GM23338 (cell line): ENCODE measurements at regions not wholly inside any gene's neighbourhood (a gene's known extent, or its start where the extent isn't known, plus 50 kb on each side); places are given as distances from the start of the nearest gene placed in this dataset.

Source experiments
- ATAC-seq: fragments of 200-7000 bp; cut with Tn5 transposase; 3 replicates; pipeline ENCODE4 v1.9.1; 2020
- DNase-seq: peaks from one replicate; pipeline ENCODE4 v3.0.0-alpha.2; 2015; ENCODE audit warnings: low spot score
- H2AFZ ChIP-seq: fragments of 200-600 bp; sonication (generic); 2 replicates; pipeline ENCODE4 v1.8.0; 2016; ENCODE audit warnings: antibody characterized with exemption, mild to moderate bottlenecking, moderate library complexity
- H3F3A ChIP-seq: fragments of 200-600 bp; sonication (generic); replicated peaks from 2 replicates; pipeline ENCODE4 v1.8.0; 2017; ENCODE audit warnings: antibody characterized with exemption, mixed run types, low read depth
- H3K27ac ChIP-seq: fragments of 200-600 bp; sonication (generic); 2 replicates; pipeline ENCODE4 v1.6.1; 2016; ENCODE audit warnings: low read depth
- H3K27me3 ChIP-seq: fragments of 200-600 bp; sonication (generic); 2 replicates; pipeline ENCODE4 v1.8.0; 2016; ENCODE audit warnings: mild to moderate bottlenecking, mixed run types, moderate library complexity; ENCODE audit not compliant: insufficient read depth
- H3K36me3 ChIP-seq: fragments of 200-600 bp; sonication (generic); 2 replicates; pipeline ENCODE4 v1.8.0; 2016; ENCODE audit warnings: mild to moderate bottlenecking; ENCODE audit not compliant: insufficient read depth
- H3K4me1 ChIP-seq: fragments of 200-600 bp; sonication (generic); 2 replicates; pipeline ENCODE4 v1.8.0; 2016; ENCODE audit warnings: mild to moderate bottlenecking, moderate library complexity; ENCODE audit not compliant: insufficient read depth
- H3K4me2 ChIP-seq: fragments of 200-600 bp; sonication (generic); 2 replicates; pipeline ENCODE4 v1.7.1; 2017; ENCODE audit warnings: mixed run types
- H3K4me3 ChIP-seq: fragments of 200-600 bp; sonication (generic); 2 replicates; pipeline ENCODE4 v1.6.1; 2016; ENCODE audit warnings: mixed run types
- H3K79me2 ChIP-seq: fragments of 200-600 bp; sonication (generic); replicated peaks from 2 replicates; pipeline ENCODE4 v1.8.0; 2017; ENCODE audit warnings: mild to moderate bottlenecking; ENCODE audit not compliant: insufficient read depth
- H3K9me2 ChIP-seq: fragments of 200-600 bp; sonication (generic); 2 replicates; pipeline ENCODE4 v1.8.0; 2017; ENCODE audit not compliant: insufficient read depth
- H4K20me1 ChIP-seq: fragments of 200-600 bp; sonication (generic); replicated peaks from 2 replicates; pipeline ENCODE4 v1.8.0; 2017; ENCODE audit warnings: mild to moderate bottlenecking; ENCODE audit not compliant: insufficient read depth
- H3K27ac Mint-ChIP-seq: 2 replicates; pipeline ENCODE4 v1.8.0; 2020; ENCODE audit warnings: inconsistent platforms, mild to moderate bottlenecking, moderate library complexity, mixed read lengths
- H3K27me3 Mint-ChIP-seq: 3 replicates; pipeline ENCODE4 v1.8.0; 2022; ENCODE audit warnings: low read depth, mild to moderate bottlenecking, moderate library complexity, mixed read lengths, inconsistent platforms; ENCODE audit not compliant: insufficient read depth, poor library complexity
- H3K36me3 Mint-ChIP-seq: 3 replicates; pipeline ENCODE4 v1.8.0; 2021; ENCODE audit warnings: low read depth, mild to moderate bottlenecking, inconsistent platforms, moderate library complexity, mixed read lengths
- H3K4me1 Mint-ChIP-seq: 3 replicates; pipeline ENCODE4 v1.8.0; 2020; ENCODE audit warnings: mild to moderate bottlenecking, inconsistent platforms, mixed read lengths
- H3K4me3 Mint-ChIP-seq: 3 replicates; pipeline ENCODE4 v1.8.0; 2021; ENCODE audit warnings: moderate library complexity, mild to moderate bottlenecking, inconsistent platforms, mixed read lengths
- H3K9me3 Mint-ChIP-seq: 3 replicates; pipeline ENCODE4 v1.8.0; 2020; ENCODE audit warnings: moderate library complexity, mild to moderate bottlenecking, inconsistent platforms, mixed read lengths
- JUNB ChIP-seq: IDR thresholded peaks from one replicate; pipeline ENCODE4 v1.6.1; 2016; ENCODE audit warnings: antibody characterized with exemption; ENCODE audit not compliant: unreplicated experiment
- NANOG ChIP-seq: IDR thresholded peaks from 2 replicates; pipeline ENCODE4 v1.6.1; 2016; ENCODE audit warnings: antibody characterized with exemption, borderline replicate concordance
- REST ChIP-seq: IDR thresholded peaks from one replicate; pipeline ENCODE4 v1.6.1; 2018; ENCODE audit warnings: antibody characterized with exemption; ENCODE audit not compliant: unreplicated experiment
- STAT1 ChIP-seq: IDR thresholded peaks from one replicate; pipeline ENCODE4 v1.6.1; 2016; ENCODE audit warnings: antibody characterized with exemption; ENCODE audit not compliant: unreplicated experiment
- ZNF114 ChIP-seq: fragments of 250-450 bp; sonication (Bioruptor Pico); IDR thresholded peaks from 2 replicates; pipeline ENCODE4 v1.5.0; 2020; ENCODE audit warnings: mild to moderate bottlenecking, moderate library complexity
- TF ChIP-seq, protein P1 (sequence below), 2 experiments: fragments of 200-600 bp in 1 of 2; sonication (generic) in 1 of 2; conservative IDR thresholded peaks; 2 replicates each; pipeline versions ENCODE4 v1.5.1 to v1.6.1; 2016 to 2017; ENCODE audit warnings: antibody characterized with exemption in 2 of 2, low read depth in 2 of 2, mild to moderate bottlenecking in 2 of 2, moderate library complexity in 1 of 2

GRCh38 chr1:55868026-55868425 is 652.9 kb upstream of the USP24 start:
- Histone ChIP-seq H3K9me2 (peaks cover 11% of the 10 kb centered on the region; the same call in 1 of the 2 replicates), H3K27me3 (no peaks in the 10 kb centered on the region), H3K4me1 (no peaks in the 10 kb centered on the region), H4K20me1 (no peaks in the 10 kb centered on the region), H3F3A (no peaks in the 10 kb centered on the region), H3K36me3 (no peaks in the 10 kb centered on the region), H3K27ac (no peak overlapping the region), H2AFZ (no peak overlapping the region), H3K4me2 (no peak overlapping the region), H3K79me2 (no peaks in the 10 kb centered on the region), H3K4me3 (no peak overlapping the region)
- no peak overlapping the region for H3K4me3 Mint-ChIP-seq
- no peak; the same call in 2 of the 3 replicates for ATAC-seq
- peak; percentile 34 for DNase-seq
- peaks cover 3% of the 10 kb centered on the region for H3K4me1 Mint-ChIP-seq
- H3K27ac Mint-ChIP-seq = no peak overlapping the region
- no peaks in the 10 kb centered on the region for H3K27me3 Mint-ChIP-seq
- TF ChIP-seq JUNB (no peak), NANOG (no peak), STAT1 (no peak), ZNF114 (no peak), REST (no peak)
- TF ChIP-seq, protein P1, sequence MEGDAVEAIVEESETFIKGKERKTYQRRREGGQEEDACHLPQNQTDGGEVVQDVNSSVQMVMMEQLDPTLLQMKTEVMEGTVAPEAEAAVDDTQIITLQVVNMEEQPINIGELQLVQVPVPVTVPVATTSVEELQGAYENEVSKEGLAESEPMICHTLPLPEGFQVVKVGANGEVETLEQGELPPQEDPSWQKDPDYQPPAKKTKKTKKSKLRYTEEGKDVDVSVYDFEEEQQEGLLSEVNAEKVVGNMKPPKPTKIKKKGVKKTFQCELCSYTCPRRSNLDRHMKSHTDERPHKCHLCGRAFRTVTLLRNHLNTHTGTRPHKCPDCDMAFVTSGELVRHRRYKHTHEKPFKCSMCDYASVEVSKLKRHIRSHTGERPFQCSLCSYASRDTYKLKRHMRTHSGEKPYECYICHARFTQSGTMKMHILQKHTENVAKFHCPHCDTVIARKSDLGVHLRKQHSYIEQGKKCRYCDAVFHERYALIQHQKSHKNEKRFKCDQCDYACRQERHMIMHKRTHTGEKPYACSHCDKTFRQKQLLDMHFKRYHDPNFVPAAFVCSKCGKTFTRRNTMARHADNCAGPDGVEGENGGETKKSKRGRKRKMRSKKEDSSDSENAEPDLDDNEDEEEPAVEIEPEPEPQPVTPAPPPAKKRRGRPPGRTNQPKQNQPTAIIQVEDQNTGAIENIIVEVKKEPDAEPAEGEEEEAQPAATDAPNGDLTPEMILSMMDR (conservative IDR thresholded peaks at IDR 0.05; ENCODE audit: low read depth in 2 of 2) = peak in 1 of 2 experiments; percentile 40; a peak in 2 of 4 replicates
- H3K9me3 Mint-ChIP-seq = no peaks in the 10 kb centered on the region
- no peaks in the 10 kb centered on the region for H3K36me3 Mint-ChIP-seq

- DNase-seq = no peak
- Histone ChIP-seq H3F3A (no peaks in the 10 kb centered on the region), H3K4me1 (no peaks in the 10 kb centered on the region), H3K4me2 (no peak overlapping the region), H3K9me2 (peaks cover 11% of the 10 kb centered on the region; the same call in 1 of the 2 replicates), H3K79me2 (no peaks in the 10 kb centered on the region), H4K20me1 (no peaks in the 10 kb centered on the region), H3K36me3 (no peaks in the 10 kb centered on the region), H3K4me3 (no peak overlapping the region), H2AFZ (no peak overlapping the region), H3K27me3 (no peaks in the 10 kb centered on the region), H3K27ac (no peak overlapping the region)
- no peak for ATAC-seq
- Mint-ChIP-seq H3K4me1 (peaks cover 3% of the 10 kb centered on the region), H3K9me3 (no peaks in the 10 kb centered on the region), H3K36me3 (no peaks in the 10 kb centered on the region), H3K27ac (no peak overlapping the region), H3K27me3 (no peaks in the 10 kb centered on the region), H3K4me3 (no peak overlapping the region)
- TF ChIP-seq REST = no peak
- TF ChIP-seq ZNF114 = no peak
Observed at GRCh38 chr1:55867304-55867843, 652.2 kb upstream of the USP24 start.
